Thyroid gland (tissue), 4 donors: ENCODE measurements at regions not wholly inside any gene's neighbourhood (a gene's known extent, or its start where the extent isn't known, plus 50 kb on each side); places are given as distances from the start of the nearest gene placed in this dataset.

Experiments
- DNase-seq, 2 donors: peaks; one replicate each; pipeline ENCODE4 v3.0.0-alpha.2; 2019
- H3K27ac ChIP-seq, 3 donors: fragments of 200-600 bp; sonication (generic); 1 replicate in 2 of 3; 2 replicates in 1 of 3; pipeline ENCODE4 v1.5.1; 2016 to 2019; ENCODE audit warnings: mild to moderate bottlenecking in 1 of 3, moderate library complexity in 1 of 3
- H3K27me3 ChIP-seq: fragments of 200-600 bp; sonication (generic); one replicate; pipeline ENCODE4 v1.5.1; 2019
- H3K36me3 ChIP-seq, 2 donors: fragments of 200-600 bp; sonication (generic); one replicate each; pipeline ENCODE4 v1.5.1; 2016 to 2019
- H3K4me1 ChIP-seq, 2 donors: fragments of 200-600 bp; sonication (generic); one replicate each; pipeline ENCODE4 v1.5.1; 2017 to 2019
- H3K4me3 ChIP-seq, 3 donors: fragments of 200-600 bp; sonication (generic); replicated peaks in 1 of 3; 1 replicate in 2 of 3; 2 replicates in 1 of 3; pipeline ENCODE4 v1.5.1; 2016; ENCODE audit warnings: mild to moderate bottlenecking in 1 of 3
- H3K9me3 ChIP-seq: fragments of 200-600 bp; sonication (generic); one replicate; pipeline ENCODE4 v1.5.1; 2017
- CTCF ChIP-seq, 6 experiments: fragments of 200-600 bp in 3 of 6; fragments of 450-650 bp in 3 of 6; sonication (generic) in 3 of 6; IDR thresholded peaks; one replicate each; pipeline ENCODE4 v1.5.1; 2016 to 2019; ENCODE audit warnings: antibody characterized with exemption in 6 of 6, mild to moderate bottlenecking in 2 of 6, inconsistent platforms in 1 of 6, moderate library complexity in 1 of 6
- POLR2A ChIP-seq, 2 donors: fragments of 450-650 bp; IDR thresholded peaks; one replicate each; pipeline ENCODE4 v1.6.1; 2017; ENCODE audit warnings: antibody characterized with exemption in 2 of 2, mild to moderate bottlenecking in 2 of 2, moderate library complexity in 1 of 2
- WGBS, 2 donors: methylation state at CpG; one replicate each; pipeline ENCODE4 v1.1.5; 2017; 5-methylcytosine and 5-hydroxymethylcytosine counted together
- intact Hi-C: fragments of 100-400 bp; cut with DNase I; formaldehyde crosslinking; loops from one replicate; pipeline ENCODE4 v1.15.1; 2023

- no peaks in the 10 kb centered on the region for H3K36me3 ChIP-seq
- no peaks in the 10 kb centered on the region for H3K27me3 ChIP-seq
- no peaks in the 10 kb centered on the region for H3K4me1 ChIP-seq
- no peak for DNase-seq
- H3K4me3 ChIP-seq: no peak overlapping the region
- H3K9me3 ChIP-seq: no peaks in the 10 kb centered on the region
- intact Hi-C loops: no loop called here
- no peak overlapping the region for H3K27ac ChIP-seq
- 83 to 87% methylated on average over 3 of the region's 3 CpGs for WGBS, 2 donors
- no peak for TF ChIP-seq CTCF (IDR thresholded peaks at IDR 0.05)
- TF ChIP-seq POLR2A (IDR thresholded peaks at IDR 0.05): no peak
Measured at GRCh38 chr1:98330224-98330623, 331.3 kb upstream of the SNX7 start.

- TF ChIP-seq POLR2A (IDR thresholded peaks at IDR 0.05) (no peak), CTCF (IDR thresholded peaks at IDR 0.05) (no peak)
- intact Hi-C loops: no loop called here
- H3K27me3 ChIP-seq: no peaks in the 10 kb centered on the region
- no peaks in the 10 kb centered on the region for H3K36me3 ChIP-seq
- no peak for DNase-seq
- H3K9me3 ChIP-seq: no peaks in the 10 kb centered on the region
- H3K4me3 ChIP-seq: no peak overlapping the region
- H3K4me1 ChIP-seq: no peaks in the 10 kb centered on the region
- no peak overlapping the region for H3K27ac ChIP-seq
Measured at GRCh38 chr1:98328855-98329254, 332.7 kb upstream of the SNX7 start.

- no peak overlapping the region for H3K4me3 ChIP-seq
- DNase-seq: no peak
- no peak overlapping the region for H3K27ac ChIP-seq
- no peaks in the 10 kb centered on the region for H3K9me3 ChIP-seq
- H3K4me1 ChIP-seq: no peaks in the 10 kb centered on the region
- WGBS, 2 donors: 52 to 53% methylated on average over 9 of the region's 9 CpGs
- no peaks in the 10 kb centered on the region for H3K36me3 ChIP-seq
- TF ChIP-seq CTCF (IDR thresholded peaks at IDR 0.05): no peak
- TF ChIP-seq POLR2A (IDR thresholded peaks at IDR 0.05): no peak
- intact Hi-C loops: no loop called here
- H3K27me3 ChIP-seq: no peaks in the 10 kb centered on the region
Measured at GRCh38 chr1:98327220-98327861, 334.2 kb upstream of the SNX7 start.

- TF ChIP-seq POLR2A (IDR thresholded peaks at IDR 0.05): no peak
- no peak for TF ChIP-seq CTCF (IDR thresholded peaks at IDR 0.05)
- Histone ChIP-seq H3K4me1 (no peaks in the 10 kb centered on the region), H3K4me3 (no peak overlapping the region), H3K9me3 (no peaks in the 10 kb centered on the region), H3K27ac (no peak overlapping the region), H3K27me3 (no peaks in the 10 kb centered on the region), H3K36me3 (no peaks in the 10 kb centered on the region)
- 77 to 78% methylated on average over 7 of the region's 7 CpGs for WGBS, 2 donors
- intact Hi-C loops: no loop called here
- peak; percentile 12 to 14 for DNase-seq
Measured at GRCh38 chr1:98325646-98326440, 335.7 kb upstream of the SNX7 start.

- H3K27me3 ChIP-seq: no peaks in the 10 kb centered on the region
- no peaks in the 10 kb centered on the region for H3K4me1 ChIP-seq
- H3K9me3 ChIP-seq: no peaks in the 10 kb centered on the region
- no peak overlapping the region for H3K27ac ChIP-seq
- no peak overlapping the region for H3K4me3 ChIP-seq
- no peaks in the 10 kb centered on the region for H3K36me3 ChIP-seq
- peak in 1 of 2 donors; percentile 5 for DNase-seq
- no peak for TF ChIP-seq CTCF (IDR thresholded peaks at IDR 0.05)
- TF ChIP-seq POLR2A (IDR thresholded peaks at IDR 0.05): no peak
- WGBS, 2 donors: 51 to 54% methylated on average over 3 of the region's 3 CpGs
- intact Hi-C loops: no loop called here
Measured at GRCh38 chr1:98323906-98324358, 337.6 kb upstream of the SNX7 start.
